ENCODE measurements at regions not wholly inside any gene's neighbourhood (a gene's known extent, or its start where the extent isn't known, plus 50 kb on each side); places are given as distances from the start of the nearest gene placed in this dataset.

DNA sequence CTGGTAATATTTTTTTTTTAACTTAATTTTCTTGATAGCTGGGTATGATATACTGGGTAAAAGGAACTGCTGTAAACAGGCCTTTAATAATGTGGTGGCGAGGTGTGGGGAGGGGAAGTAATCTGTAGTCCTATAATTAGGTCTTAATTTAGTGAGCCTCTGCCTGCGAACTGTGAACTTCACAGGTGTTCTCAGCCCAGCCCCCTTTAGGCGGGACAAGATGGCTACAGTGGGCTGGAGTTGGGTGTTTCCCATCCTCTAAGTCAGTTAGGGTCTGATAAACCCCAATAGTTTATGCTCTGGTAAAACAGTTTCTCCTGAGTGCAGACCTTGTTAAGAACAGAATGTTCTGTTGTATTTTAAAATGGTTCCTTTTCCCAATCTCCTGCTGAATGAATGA is 97.6 kb upstream of the SERP2 start:
- H3K4me3 ChIP-seq (ENCODE audit: low read depth, low read length) = no peak overlapping the region
- TF ChIP-seq, protein P1, sequence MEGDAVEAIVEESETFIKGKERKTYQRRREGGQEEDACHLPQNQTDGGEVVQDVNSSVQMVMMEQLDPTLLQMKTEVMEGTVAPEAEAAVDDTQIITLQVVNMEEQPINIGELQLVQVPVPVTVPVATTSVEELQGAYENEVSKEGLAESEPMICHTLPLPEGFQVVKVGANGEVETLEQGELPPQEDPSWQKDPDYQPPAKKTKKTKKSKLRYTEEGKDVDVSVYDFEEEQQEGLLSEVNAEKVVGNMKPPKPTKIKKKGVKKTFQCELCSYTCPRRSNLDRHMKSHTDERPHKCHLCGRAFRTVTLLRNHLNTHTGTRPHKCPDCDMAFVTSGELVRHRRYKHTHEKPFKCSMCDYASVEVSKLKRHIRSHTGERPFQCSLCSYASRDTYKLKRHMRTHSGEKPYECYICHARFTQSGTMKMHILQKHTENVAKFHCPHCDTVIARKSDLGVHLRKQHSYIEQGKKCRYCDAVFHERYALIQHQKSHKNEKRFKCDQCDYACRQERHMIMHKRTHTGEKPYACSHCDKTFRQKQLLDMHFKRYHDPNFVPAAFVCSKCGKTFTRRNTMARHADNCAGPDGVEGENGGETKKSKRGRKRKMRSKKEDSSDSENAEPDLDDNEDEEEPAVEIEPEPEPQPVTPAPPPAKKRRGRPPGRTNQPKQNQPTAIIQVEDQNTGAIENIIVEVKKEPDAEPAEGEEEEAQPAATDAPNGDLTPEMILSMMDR (IDR thresholded peaks at IDR 0.05; ENCODE audit: borderline replicate concordance, insufficient read depth, low read depth, low read length) = no peak

DNA sequence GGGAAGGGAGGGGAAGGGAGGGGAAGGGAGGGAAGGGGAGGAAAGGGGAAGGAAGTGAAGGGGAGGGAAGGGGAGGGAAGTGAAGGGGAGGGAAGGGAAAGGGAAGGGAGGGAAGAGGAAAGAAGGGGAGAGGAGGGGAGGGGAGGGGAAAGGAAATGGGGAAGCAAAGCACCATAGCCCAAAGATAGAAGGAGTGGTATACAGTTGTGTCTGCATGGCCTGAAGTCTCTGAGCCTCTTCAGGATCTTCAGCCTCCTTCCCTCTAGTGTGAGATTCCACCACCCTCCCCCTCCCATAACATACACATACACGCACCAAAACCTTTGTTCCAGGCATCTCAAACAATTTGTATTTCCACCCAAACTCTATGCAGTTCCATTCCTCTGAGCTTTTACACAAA is 96.2 kb upstream of the SERP2 start:
- no peak overlapping the region for H3K4me3 ChIP-seq (ENCODE audit: low read depth, low read length)
- TF ChIP-seq, protein P1 (IDR thresholded peaks at IDR 0.05; ENCODE audit: borderline replicate concordance, insufficient read depth, low read depth, low read length) = no peak

DNA sequence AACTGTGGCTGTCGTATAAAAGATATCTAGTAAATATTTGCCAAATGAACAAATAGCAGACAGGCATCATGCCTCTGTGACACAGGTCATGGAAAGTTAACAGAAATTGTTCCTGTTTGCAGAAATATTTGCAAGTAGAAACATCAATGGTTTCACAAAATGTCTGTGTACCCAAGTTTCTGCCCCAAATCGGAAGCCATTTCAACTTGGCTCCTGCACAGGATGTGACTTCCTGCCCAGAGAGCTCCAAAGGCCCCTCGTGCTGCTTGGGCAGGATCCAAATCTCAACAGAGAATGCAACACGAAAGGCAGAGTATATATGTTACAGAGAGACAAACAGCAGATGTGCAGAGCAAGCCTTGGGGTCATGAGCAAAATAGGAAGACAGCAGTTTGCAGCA is 95.5 kb upstream of the SERP2 start:
- TF ChIP-seq, protein P1 (IDR thresholded peaks at IDR 0.05; ENCODE audit: borderline replicate concordance, insufficient read depth, low read depth, low read length) = no peak
- H3K4me3 ChIP-seq (ENCODE audit: low read depth, low read length) = no peak overlapping the region

DNA sequence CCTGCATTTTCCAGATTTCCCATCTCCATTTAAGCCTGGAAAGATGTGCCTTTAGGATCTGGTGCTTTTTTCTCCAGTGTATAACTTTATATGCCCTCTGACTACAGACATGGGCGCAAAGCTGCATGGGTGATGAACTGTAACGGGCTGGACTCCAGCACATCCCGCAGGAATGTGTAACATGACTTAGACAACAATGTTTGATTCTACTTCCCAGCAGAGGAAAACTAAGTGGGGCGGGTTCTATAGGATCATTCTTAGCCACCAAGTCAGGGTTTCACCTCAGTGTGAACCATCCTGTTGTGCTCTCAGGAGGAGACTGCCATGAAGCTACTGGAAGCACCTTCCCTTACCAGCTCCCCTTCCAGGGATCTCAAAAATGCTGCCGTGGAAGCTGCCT is 93.2 kb upstream of the SERP2 start:
- no peak overlapping the region for H3K4me3 ChIP-seq (ENCODE audit: low read depth, low read length)
- TF ChIP-seq, protein P1 (IDR thresholded peaks at IDR 0.05; ENCODE audit: borderline replicate concordance, insufficient read depth, low read depth, low read length) = no peak

DNA sequence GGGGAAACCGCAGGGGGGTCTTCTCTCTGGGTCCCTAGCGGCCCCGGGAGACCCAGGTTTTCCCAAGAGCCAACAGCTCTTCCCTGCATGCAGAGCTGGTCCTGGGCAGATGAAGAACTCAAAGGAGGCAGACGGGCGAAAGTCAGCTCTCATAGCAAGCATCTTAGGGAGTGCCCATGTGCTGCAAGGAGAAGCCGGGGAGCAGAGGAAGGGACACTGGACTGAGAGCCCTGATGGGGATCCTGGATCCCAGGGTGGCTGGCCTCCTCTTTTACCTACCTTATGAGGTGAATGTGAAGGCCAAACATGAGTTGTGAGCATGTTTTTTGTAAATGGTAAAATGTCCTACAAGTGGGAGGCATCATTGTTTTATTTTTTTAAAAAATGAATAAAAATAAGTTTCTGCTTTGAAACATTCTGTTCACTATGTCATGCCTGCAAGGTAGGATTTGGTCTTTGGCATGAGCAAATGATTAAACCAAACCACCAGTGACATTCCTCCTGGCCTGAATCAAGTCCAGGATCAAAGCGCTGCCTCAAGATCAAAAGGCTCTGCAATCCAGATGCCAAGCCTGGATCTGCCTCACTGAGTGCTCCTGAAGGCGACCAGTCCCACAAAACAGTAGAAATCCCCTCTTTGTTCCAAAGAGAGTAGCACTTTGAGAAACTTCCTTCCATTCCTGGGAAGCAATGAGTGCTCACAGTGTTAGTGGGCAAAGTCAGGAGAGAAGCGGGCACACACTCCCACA is 92.2 kb upstream of the SERP2 start:
- TF ChIP-seq, protein P1 (IDR thresholded peaks at IDR 0.05; ENCODE audit: borderline replicate concordance, insufficient read depth, low read depth, low read length) = no peak
- H3K4me3 ChIP-seq (ENCODE audit: low read depth, low read length) = no peak overlapping the region

DNA sequence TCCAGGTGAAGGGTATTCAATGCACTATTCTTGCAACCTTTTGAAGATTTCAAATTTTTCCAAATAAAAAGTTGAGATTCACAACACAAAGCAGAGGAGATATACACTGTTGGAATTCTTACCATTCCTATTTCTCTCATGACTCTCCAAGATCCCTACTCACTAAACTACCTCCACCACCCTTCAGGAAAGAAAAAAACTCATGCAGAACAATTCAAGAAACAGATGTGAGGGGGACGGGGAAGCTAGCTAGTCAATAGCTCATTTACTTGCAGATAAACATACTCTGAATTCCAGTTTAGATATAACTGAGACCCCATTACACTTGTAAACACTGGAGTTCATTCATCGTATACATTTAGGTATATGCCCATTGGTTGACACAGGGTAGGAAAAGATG is 90.0 kb upstream of the SERP2 start:
- TF ChIP-seq, protein P1 (IDR thresholded peaks at IDR 0.05; ENCODE audit: borderline replicate concordance, insufficient read depth, low read depth, low read length) = no peak
- no peak overlapping the region for H3K4me3 ChIP-seq (ENCODE audit: low read depth, low read length)

DNA sequence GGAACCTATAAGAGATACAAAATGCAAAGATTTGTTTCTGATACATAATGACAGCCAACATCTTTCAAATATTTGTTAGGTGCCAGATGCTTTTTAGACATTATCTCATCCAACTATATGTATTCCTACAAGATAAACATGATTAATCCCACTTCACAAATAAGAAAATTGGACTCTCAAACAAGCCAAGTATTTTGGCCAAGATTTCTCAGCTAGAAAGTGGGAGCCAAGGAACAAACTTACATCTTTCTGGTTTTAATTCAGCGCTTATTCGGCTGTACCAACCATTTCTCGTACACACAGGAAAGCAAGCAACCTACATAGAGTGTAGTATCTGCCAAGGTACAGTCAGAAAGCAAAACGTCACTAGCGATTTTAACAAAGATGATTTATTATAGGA is 85.7 kb upstream of the SERP2 start:
- TF ChIP-seq, protein P1 (IDR thresholded peaks at IDR 0.05; ENCODE audit: borderline replicate concordance, insufficient read depth, low read depth, low read length) = no peak
- H3K4me3 ChIP-seq (ENCODE audit: low read depth, low read length) = no peak overlapping the region
